GM21723 (cell line): ENCODE measurements at regions not wholly inside any gene's neighbourhood (a gene's known extent, or its start where the extent isn't known, plus 50 kb on each side); places are given as distances from the start of the nearest gene placed in this dataset.
"Not testable (repeated sequence)": the region's sequence is repeated elsewhere in the genome, so short reads cannot be mapped to it uniquely, and the experiment has no call there.

Experiments used
- ATAC-seq: cut with Tn5 transposase; IDR thresholded peaks from one replicate; pipeline ENCODE4 v1.9.1; 2021; ENCODE audit warnings: mild to moderate bottlenecking, moderate library complexity; ENCODE audit not compliant: unreplicated experiment

DNA sequence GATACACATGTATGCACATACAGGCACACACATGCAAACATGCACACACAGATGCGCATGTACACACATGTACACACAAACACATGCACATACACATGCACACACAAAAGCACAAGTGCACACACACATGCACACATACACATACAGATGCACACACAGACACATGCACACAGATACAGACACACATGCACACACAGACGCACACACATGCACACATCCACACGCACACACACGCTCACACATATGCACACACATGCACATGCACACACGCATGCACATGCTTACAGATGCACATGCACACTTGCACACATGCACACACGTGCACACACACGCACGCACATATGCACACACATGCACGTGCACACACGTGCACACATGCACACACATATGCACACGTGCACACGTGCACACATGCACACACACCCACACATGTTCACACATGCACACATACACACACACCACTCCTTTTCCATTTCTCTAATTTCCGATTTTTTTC is 283.8 kb upstream of the FRG2C start:
- ATAC-seq = no peak

- ATAC-seq = not testable (repeated sequence)
Measured at GRCh38 chr3:75384016-75384415, 280.1 kb upstream of the FRG2C start.

GRCh38 chr3:75388486-75389124 is 275.5 kb upstream of the FRG2C start:
- not testable (repeated sequence) for ATAC-seq

DNA sequence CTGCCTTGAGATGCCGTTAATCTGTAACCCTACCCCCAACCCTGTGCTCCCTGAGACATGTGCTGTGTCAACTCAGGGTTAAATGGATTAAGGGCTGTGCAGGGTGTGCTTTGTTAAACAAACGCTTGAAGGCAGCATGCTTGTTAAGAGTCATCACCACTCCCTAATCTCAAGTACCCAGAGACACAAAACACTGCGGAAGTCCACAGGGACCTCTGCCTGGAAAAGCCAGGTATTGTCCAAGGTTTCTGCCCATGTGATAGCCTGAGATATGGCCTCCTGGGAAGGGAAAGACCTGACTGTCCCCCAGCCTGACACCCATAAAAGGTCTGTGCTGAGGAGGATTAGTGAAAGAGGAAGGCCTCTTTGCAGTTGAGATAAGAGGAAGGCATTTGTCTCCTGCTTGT is 270.8 kb upstream of the FRG2C start:
- not testable (repeated sequence) for ATAC-seq

- not testable (repeated sequence) for ATAC-seq
Measured at GRCh38 chr3:75394102-75394501, 270.0 kb upstream of the FRG2C start.

DNA sequence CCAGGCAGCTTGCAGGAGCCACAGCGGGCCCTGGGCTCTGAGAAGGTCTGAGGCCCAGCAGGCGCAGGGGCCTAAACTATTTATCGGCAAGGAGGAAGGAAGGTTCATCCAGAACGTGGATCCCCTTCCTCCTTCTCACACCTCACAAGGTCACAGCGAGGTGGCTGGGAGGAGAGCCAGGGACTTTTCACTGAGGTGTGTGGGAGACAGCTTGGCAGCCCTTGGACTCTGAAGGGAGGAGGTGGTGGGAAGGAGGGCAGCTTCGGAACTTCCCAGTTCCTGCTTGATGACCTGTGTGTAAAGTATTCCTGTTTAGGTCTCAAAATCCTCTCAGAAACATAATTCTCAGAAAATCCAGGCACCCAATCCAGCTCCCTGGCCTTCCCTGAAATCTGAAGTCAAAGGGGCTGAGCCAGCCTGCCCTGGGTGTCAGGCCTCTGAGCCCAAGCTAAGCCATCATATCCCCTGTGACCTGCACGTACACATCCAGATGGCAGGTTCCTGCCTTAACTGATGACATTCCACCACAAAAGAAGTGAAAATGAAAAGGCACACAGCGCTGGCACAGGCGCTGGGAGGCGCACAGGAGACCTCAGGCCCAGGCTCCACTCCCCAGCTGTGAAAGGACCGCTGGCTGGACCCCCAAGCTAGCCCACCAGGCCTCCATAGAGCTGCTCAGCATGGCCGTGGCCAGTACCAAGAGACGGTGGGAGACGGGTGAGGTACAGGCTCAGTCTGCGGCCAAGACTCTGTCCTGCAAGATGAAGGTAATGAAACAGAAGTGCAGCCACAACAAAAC is 269.4 kb upstream of the FRG2C start:
- not testable (repeated sequence) for ATAC-seq

DNA sequence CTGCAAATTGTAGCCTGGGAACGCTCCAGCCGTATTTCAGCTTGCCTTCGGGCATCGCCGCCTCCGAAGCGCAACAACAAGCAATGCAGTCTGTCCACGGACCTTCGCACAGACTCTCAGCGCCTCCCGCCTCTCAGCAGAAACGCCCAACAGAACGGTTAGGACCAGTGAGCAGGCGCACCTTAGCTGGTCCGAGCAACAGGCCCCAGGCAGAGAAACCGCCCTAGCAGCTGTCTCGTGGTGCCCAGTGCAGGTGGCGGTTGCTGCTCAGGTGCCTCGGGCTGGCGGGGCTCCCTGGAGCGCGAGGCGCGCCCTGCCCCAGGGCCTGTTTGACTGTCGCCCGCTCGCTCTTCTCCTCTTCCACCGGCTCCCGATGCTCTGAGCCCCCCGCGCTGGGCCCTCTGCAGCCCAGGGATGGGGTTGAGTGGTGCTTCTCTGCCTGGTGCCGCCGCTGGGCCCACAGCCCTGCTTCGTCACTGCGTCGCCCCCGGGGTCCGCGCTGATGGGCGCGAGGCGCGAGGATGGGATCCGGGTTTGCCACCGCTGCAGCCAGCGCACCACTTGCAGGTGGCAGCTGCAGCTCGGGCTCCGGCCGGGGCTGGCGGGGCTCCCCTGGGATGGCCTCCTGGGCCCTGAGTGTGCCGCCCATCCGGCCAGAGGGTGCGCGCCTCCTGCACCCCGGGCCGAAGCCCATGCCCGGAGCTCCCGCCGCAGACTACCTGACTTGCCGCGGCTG is 268.4 kb upstream of the FRG2C start:
- ATAC-seq = no peak

- no peak for ATAC-seq
Measured at GRCh38 chr3:75396316-75396802, 267.8 kb upstream of the FRG2C start.

DNA sequence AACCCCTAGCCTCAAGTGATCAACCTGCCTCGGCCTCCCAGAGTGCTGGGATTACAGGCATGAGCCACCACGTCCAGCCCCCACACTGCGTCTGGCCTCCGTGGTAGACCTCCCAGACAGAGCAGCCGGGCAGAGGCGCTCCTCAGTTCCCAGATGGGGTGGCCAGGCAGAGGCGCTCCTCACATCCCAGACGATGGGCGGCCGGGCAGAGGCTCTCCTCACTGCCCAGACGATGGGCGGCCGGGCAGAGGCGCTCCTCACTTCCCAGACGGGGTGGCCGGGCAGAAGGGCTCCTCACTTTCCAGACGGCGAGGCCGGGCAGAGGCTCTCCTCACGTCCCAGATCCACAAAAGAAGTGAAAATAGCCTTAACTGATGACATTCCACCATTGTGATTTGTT is 266.6 kb upstream of the FRG2C start:
- not testable (repeated sequence) for ATAC-seq

- ATAC-seq = not testable (repeated sequence)
Measured at GRCh38 chr3:75422101-75422945, 241.8 kb upstream of the FRG2C start.

GRCh38 chr3:75425379-75425778 is 238.7 kb upstream of the FRG2C start:
- not testable (repeated sequence) for ATAC-seq

GRCh38 chr3:75427486-75427885 is 236.6 kb upstream of the FRG2C start:
- ATAC-seq = not testable (repeated sequence)

DNA sequence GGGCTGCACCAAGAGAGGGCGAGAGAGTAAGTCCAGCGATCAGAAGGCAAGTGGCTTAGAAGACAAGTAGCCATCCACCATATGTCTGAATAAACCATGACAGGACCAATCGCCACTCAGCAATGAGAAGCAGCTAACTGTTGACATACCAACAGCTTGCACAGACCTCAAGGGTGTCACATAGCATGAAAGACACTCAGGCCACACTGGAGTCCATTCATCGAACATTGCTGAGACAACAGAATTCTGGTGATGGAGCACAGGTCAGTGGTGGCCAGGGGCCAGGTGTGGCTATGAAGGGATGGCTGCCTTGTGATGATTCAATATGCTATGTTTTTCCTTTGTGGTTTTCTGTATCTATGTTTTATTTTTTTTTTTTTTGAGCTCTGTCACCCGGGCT is 236.2 kb upstream of the FRG2C start:
- not testable (repeated sequence) for ATAC-seq

DNA sequence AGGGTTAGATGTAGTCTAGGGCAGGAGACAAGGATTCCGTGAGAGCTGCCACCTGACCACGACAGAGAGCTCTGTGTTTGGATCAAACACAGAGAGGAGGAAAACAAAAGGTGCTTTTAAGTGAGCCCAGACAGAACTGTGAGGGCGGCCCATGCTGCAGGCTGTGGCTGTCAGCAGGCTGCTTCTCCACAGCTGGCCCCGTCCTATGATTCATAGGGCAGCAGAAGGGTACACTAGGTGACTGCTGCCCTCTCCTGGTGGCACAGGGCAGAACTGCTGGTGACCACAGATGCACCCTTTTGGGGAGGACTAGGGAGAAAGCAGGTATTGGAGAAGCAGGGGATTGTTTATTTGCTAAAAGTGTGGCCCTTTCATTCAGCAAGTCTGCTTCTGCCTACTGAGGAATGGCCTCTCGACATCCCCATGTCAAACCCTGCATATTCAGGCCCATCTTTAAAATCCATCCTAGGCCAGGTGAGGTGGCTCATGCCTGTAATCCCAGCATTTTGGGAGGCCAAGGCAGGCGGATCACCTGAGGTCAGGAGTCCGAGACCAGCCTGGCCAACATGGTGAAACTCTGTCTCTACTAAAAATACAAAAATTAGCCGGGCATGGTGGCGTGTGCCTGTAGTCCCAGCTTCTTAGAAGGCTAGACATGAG is 234.4 kb upstream of the FRG2C start:
- ATAC-seq = not testable (repeated sequence)

DNA sequence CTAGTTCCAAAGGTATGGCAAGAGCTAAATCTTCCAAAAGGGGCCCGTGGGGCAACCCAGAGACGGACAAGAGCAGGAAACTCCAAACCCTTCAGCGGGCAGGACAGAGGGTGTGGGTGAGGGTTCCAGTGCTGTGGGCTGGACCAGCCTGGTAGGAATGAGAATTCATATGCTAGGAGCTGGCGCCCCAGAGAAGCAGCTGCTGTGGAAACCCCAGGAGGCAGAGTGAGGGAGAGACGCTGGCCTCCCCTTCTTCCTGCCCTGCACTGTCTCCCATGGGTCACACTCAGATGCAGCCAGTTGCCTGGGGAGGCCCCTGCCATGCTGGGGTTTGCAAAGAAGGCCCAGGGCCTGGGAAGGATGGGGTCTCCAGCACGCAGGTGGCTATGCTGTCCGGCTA is 233.7 kb upstream of the FRG2C start:
- not testable (repeated sequence) for ATAC-seq

DNA sequence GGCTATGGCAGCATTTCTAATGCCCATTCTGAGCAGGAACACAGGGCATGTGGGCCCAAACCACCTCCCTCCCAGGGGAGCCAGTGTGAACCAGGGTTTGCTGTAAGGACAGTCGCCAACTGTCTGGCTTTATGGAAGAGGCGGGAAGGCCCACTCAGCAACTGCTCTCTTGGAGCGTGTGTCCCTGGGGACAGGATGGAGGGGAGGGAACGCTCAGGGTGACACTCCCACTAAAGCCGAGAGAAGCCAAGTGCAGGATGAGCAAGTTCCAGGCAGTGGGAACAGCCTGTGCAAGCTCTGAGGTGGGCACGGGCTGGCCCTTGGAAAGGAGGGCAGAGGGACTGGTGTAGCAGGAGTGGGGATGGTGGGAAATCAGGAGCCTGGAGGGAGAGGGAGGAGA is 233.0 kb upstream of the FRG2C start:
- ATAC-seq = not testable (repeated sequence)

- not testable (repeated sequence) for ATAC-seq
Measured at GRCh38 chr3:75432466-75432865, 231.7 kb upstream of the FRG2C start.

DNA sequence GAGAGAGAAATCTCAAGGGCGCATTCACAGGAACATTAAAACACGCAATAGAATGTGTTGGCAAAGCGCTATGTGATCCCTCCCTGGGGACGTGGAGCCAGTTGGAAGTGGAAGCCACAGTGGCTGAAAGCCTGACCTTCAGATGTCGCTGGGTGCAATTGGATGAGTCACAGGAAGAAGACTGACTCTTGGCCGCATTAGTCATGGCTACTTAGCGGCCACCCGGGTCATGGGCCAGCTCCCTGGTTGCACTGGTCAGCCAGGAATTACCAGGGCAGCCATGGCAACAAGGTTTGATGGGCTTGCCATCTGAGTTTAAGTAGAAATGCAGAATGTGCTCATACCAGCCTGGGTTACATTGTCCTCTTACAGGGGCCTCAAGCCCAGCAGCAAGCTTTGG is 231.2 kb upstream of the FRG2C start:
- ATAC-seq = not testable (repeated sequence)

DNA sequence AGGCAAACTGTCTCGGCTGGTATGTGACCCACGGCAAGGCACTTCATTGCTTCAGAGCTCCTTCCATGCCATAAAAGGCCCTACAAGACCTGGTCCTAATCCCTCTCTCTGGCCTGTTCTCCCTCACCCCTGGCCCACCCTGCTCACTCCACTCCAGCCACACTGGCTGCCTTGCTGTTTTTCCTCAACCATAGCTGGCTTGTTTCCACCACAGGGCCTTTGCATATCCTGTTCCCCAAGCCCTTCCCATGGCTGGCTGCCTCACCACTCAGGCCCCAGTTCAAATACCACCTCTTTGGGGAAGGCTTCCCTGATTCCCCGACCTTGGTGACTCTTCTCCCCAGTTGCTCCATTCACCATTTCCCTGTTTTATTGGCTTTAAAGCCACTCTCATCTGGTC is 230.8 kb upstream of the FRG2C start:
- ATAC-seq = not testable (repeated sequence)
